ENCODE measurements at regions not wholly inside any gene's neighbourhood (a gene's known extent, or its start where the extent isn't known, plus 50 kb on each side); places are given as distances from the start of the nearest gene placed in this dataset.
"Not testable (repeated sequence)": the region's sequence is repeated elsewhere in the genome, so short reads cannot be mapped to it uniquely, and the experiment has no call there.

GRCh38 chr21:28699596-28700259, 292.9 kb downstream of the LTN1 start:
- no peak for DNase-seq

GRCh38 chr21:28699186-28699585, 293.5 kb downstream of the LTN1 start:
- DNase-seq, result no peak

GRCh38 chr21:28696844-28697410, 295.8 kb downstream of the LTN1 start:
- no peak for DNase-seq

GRCh38 chr21:28693476-28693875, 299.2 kb downstream of the LTN1 start:
- no peak for DNase-seq

- no peak for DNase-seq
These were observed 302.5 kb downstream of the LTN1 start for GRCh38 chr21:28690196-28690595.

GRCh38 chr21:28688381-28688780, 304.3 kb downstream of the LTN1 start:
- DNase-seq, result no peak

- no peak for DNase-seq
These were observed 305.1 kb downstream of the LTN1 start for GRCh38 chr21:28687586-28687985.

GRCh38 chr21:28683982-28684752, 308.5 kb downstream of the LTN1 start:
- DNase-seq, result no peak

GRCh38 chr21:28682884-28683283, 309.8 kb downstream of the LTN1 start:
- DNase-seq, result not testable (repeated sequence)

- not testable (repeated sequence) for DNase-seq
These were observed 315.6 kb downstream of the LTN1 start for GRCh38 chr21:28677096-28677495.

- no peak for DNase-seq
These were observed 317.2 kb downstream of the LTN1 start for GRCh38 chr21:28675331-28676041.

GRCh38 chr21:28674763-28675162, 317.9 kb downstream of the LTN1 start:
- DNase-seq, result no peak

GRCh38 chr21:28671549-28672195, 321.0 kb downstream of the LTN1 start:
- no peak for DNase-seq

GRCh38 chr21:28669971-28670653, 322.6 kb downstream of the LTN1 start:
- no peak for DNase-seq

- no peak for DNase-seq
These were observed 323.4 kb downstream of the LTN1 start for GRCh38 chr21:28669321-28669720.

GRCh38 chr21:28663754-28664153, 328.9 kb downstream of the LTN1 start:
- DNase-seq, result no peak

GRCh38 chr21:28663111-28663693, 329.5 kb downstream of the LTN1 start:
- no peak for DNase-seq

- no peak for DNase-seq
These were observed 335.1 kb downstream of the LTN1 start for GRCh38 chr21:28657566-28657965.

GRCh38 chr21:28655471-28655870, 337.2 kb downstream of the LTN1 start:
- no peak for DNase-seq

- DNase-seq, result no peak
These were observed 338.3 kb downstream of the LTN1 start for GRCh38 chr21:28654406-28654805.

GRCh38 chr21:28644762-28645161, 347.9 kb downstream of the LTN1 start:
- DNase-seq, result no peak

- no peak for DNase-seq
These were observed 349.8 kb downstream of the LTN1 start for GRCh38 chr21:28642891-28643290.

All from stimulated activated CD4-positive, alpha-beta T cell treated with anti-CD3 and anti-CD28 coated beads, Interleukin-4, amount 100 ng/mL, for 24 hours (primary cell).